ENCODE measurements at regions not wholly inside any gene's neighbourhood (a gene's known extent, or its start where the extent isn't known, plus 50 kb on each side); places are given as distances from the start of the nearest gene placed in this dataset.

- H3K27ac Mint-ChIP-seq: no peak overlapping the region
- H3K4me1 Mint-ChIP-seq (ENCODE audit: low read depth): no peaks in the 10 kb centered on the region
- H3K9me3 Mint-ChIP-seq: no peaks in the 10 kb centered on the region
- H3K36me3 Mint-ChIP-seq (ENCODE audit: low read depth): no peaks in the 10 kb centered on the region
- H3K4me3 Mint-ChIP-seq: no peak overlapping the region
- H3K27me3 Mint-ChIP-seq: no peaks in the 10 kb centered on the region
Observed at GRCh38 chr2:5343785-5344335, 348.3 kb upstream of the SOX11 start.

- Mint-ChIP-seq H3K27ac (no peak overlapping the region), H3K36me3 (ENCODE audit: low read depth) (no peaks in the 10 kb centered on the region), H3K4me3 (no peak overlapping the region), H3K9me3 (no peaks in the 10 kb centered on the region), H3K4me1 (ENCODE audit: low read depth) (no peaks in the 10 kb centered on the region), H3K27me3 (no peaks in the 10 kb centered on the region)
Observed at GRCh38 chr2:5352286-5352685, 339.9 kb upstream of the SOX11 start.

GRCh38 chr2:5353565-5353964 is 338.6 kb upstream of the SOX11 start:
- Mint-ChIP-seq H3K27me3 (no peaks in the 10 kb centered on the region), H3K27ac (no peak overlapping the region), H3K36me3 (ENCODE audit: low read depth) (no peaks in the 10 kb centered on the region), H3K4me3 (no peak overlapping the region), H3K9me3 (no peaks in the 10 kb centered on the region), H3K4me1 (ENCODE audit: low read depth) (no peaks in the 10 kb centered on the region)

GRCh38 chr2:5359397-5359796 is 332.8 kb upstream of the SOX11 start:
- no peak overlapping the region for H3K4me3 Mint-ChIP-seq
- no peaks in the 10 kb centered on the region for H3K27me3 Mint-ChIP-seq
- H3K9me3 Mint-ChIP-seq: peaks cover 4% of the 10 kb centered on the region

GRCh38 chr2:5360081-5360480 is 332.1 kb upstream of the SOX11 start:
- Mint-ChIP-seq H3K9me3 (peaks cover 4% of the 10 kb centered on the region), H3K4me1 (ENCODE audit: low read depth) (no peaks in the 10 kb centered on the region)

More at GRCh38 chr2:5359397-5359796, 332.8 kb upstream of the SOX11 start:
- Mint-ChIP-seq H3K27ac (no peak overlapping the region), H3K4me1 (ENCODE audit: low read depth) (no peaks in the 10 kb centered on the region), H3K36me3 (ENCODE audit: low read depth) (no peaks in the 10 kb centered on the region)

GRCh38 chr2:5364361-5364760 is 327.8 kb upstream of the SOX11 start:
- peaks cover 4% of the 10 kb centered on the region for H3K9me3 Mint-ChIP-seq
- no peak overlapping the region for H3K4me3 Mint-ChIP-seq
- no peak overlapping the region for H3K27ac Mint-ChIP-seq
- H3K27me3 Mint-ChIP-seq: no peaks in the 10 kb centered on the region
- H3K4me1 Mint-ChIP-seq (ENCODE audit: low read depth): no peaks in the 10 kb centered on the region
- H3K36me3 Mint-ChIP-seq (ENCODE audit: low read depth): no peaks in the 10 kb centered on the region

More at GRCh38 chr2:5360081-5360480, 332.1 kb upstream of the SOX11 start:
- no peak overlapping the region for H3K27ac Mint-ChIP-seq
- no peaks in the 10 kb centered on the region for H3K27me3 Mint-ChIP-seq
- no peaks in the 10 kb centered on the region for H3K36me3 Mint-ChIP-seq (ENCODE audit: low read depth)
- no peak overlapping the region for H3K4me3 Mint-ChIP-seq

- H3K4me3 Mint-ChIP-seq: no peak overlapping the region
Observed at GRCh38 chr2:5365871-5366461, 326.2 kb upstream of the SOX11 start.

GRCh38 chr2:5367321-5367720 is 324.9 kb upstream of the SOX11 start:
- H3K4me1 Mint-ChIP-seq (ENCODE audit: low read depth): no peaks in the 10 kb centered on the region
- H3K27ac Mint-ChIP-seq: no peak overlapping the region
- H3K36me3 Mint-ChIP-seq (ENCODE audit: low read depth): no peaks in the 10 kb centered on the region
- H3K9me3 Mint-ChIP-seq: no peaks in the 10 kb centered on the region
- H3K27me3 Mint-ChIP-seq: peaks cover 3% of the 10 kb centered on the region
- H3K4me3 Mint-ChIP-seq: no peak overlapping the region

More at GRCh38 chr2:5365871-5366461, 326.2 kb upstream of the SOX11 start:
- no peaks in the 10 kb centered on the region for H3K27me3 Mint-ChIP-seq
- H3K4me1 Mint-ChIP-seq (ENCODE audit: low read depth): no peaks in the 10 kb centered on the region
- H3K36me3 Mint-ChIP-seq (ENCODE audit: low read depth): no peaks in the 10 kb centered on the region
- no peaks in the 10 kb centered on the region for H3K9me3 Mint-ChIP-seq
- no peak overlapping the region for H3K27ac Mint-ChIP-seq

- Mint-ChIP-seq H3K27me3 (peaks cover 8% of the 10 kb centered on the region), H3K9me3 (no peaks in the 10 kb centered on the region), H3K36me3 (ENCODE audit: low read depth) (no peaks in the 10 kb centered on the region), H3K27ac (no peak overlapping the region), H3K4me1 (ENCODE audit: low read depth) (no peaks in the 10 kb centered on the region), H3K4me3 (no peak overlapping the region)
Observed at GRCh38 chr2:5368263-5368662, 323.9 kb upstream of the SOX11 start.

GRCh38 chr2:5369510-5369909 is 322.7 kb upstream of the SOX11 start:
- H3K4me1 Mint-ChIP-seq (ENCODE audit: low read depth): no peaks in the 10 kb centered on the region
- H3K4me3 Mint-ChIP-seq: no peak overlapping the region
- no peak overlapping the region for H3K27ac Mint-ChIP-seq
- H3K36me3 Mint-ChIP-seq (ENCODE audit: low read depth): no peaks in the 10 kb centered on the region
- H3K27me3 Mint-ChIP-seq: peaks cover 12% of the 10 kb centered on the region
- H3K9me3 Mint-ChIP-seq: no peaks in the 10 kb centered on the region

- Mint-ChIP-seq H3K36me3 (ENCODE audit: low read depth) (no peaks in the 10 kb centered on the region), H3K9me3 (no peaks in the 10 kb centered on the region), H3K27me3 (peaks cover 12% of the 10 kb centered on the region), H3K27ac (no peak overlapping the region), H3K4me1 (ENCODE audit: low read depth) (no peaks in the 10 kb centered on the region), H3K4me3 (no peak overlapping the region)
Observed at GRCh38 chr2:5370158-5370557, 322.0 kb upstream of the SOX11 start.

GRCh38 chr2:5372141-5372540 is 320.0 kb upstream of the SOX11 start:
- Mint-ChIP-seq H3K4me3 (no peak overlapping the region), H3K27ac (no peak overlapping the region), H3K9me3 (no peaks in the 10 kb centered on the region), H3K4me1 (ENCODE audit: low read depth) (no peaks in the 10 kb centered on the region), H3K27me3 (peaks cover 12% of the 10 kb centered on the region), H3K36me3 (ENCODE audit: low read depth) (no peaks in the 10 kb centered on the region)

GRCh38 chr2:5373200-5373599 is 319.0 kb upstream of the SOX11 start:
- Mint-ChIP-seq H3K27me3 (peaks cover 12% of the 10 kb centered on the region), H3K4me1 (ENCODE audit: low read depth) (no peaks in the 10 kb centered on the region), H3K27ac (no peak overlapping the region), H3K36me3 (ENCODE audit: low read depth) (no peaks in the 10 kb centered on the region), H3K4me3 (no peak overlapping the region), H3K9me3 (no peaks in the 10 kb centered on the region)

- no peaks in the 10 kb centered on the region for H3K4me1 Mint-ChIP-seq (ENCODE audit: low read depth)
- peaks cover 12% of the 10 kb centered on the region for H3K27me3 Mint-ChIP-seq
- no peak overlapping the region for H3K27ac Mint-ChIP-seq
- H3K4me3 Mint-ChIP-seq: no peak overlapping the region
- peaks cover 7% of the 10 kb centered on the region for H3K9me3 Mint-ChIP-seq
- H3K36me3 Mint-ChIP-seq (ENCODE audit: low read depth): no peaks in the 10 kb centered on the region
Observed at GRCh38 chr2:5374762-5375161, 317.4 kb upstream of the SOX11 start.

- Mint-ChIP-seq H3K4me3 (no peak overlapping the region), H3K36me3 (ENCODE audit: low read depth) (no peaks in the 10 kb centered on the region), H3K27ac (no peak overlapping the region), H3K27me3 (peaks cover 9% of the 10 kb centered on the region), H3K4me1 (ENCODE audit: low read depth) (no peaks in the 10 kb centered on the region), H3K9me3 (peaks cover 7% of the 10 kb centered on the region)
Observed at GRCh38 chr2:5377323-5377722, 314.9 kb upstream of the SOX11 start.

GRCh38 chr2:5379811-5380210 is 312.4 kb upstream of the SOX11 start:
- Mint-ChIP-seq H3K4me1 (ENCODE audit: low read depth) (no peaks in the 10 kb centered on the region), H3K4me3 (no peak overlapping the region), H3K9me3 (peaks cover 7% of the 10 kb centered on the region), H3K27ac (no peak overlapping the region), H3K36me3 (ENCODE audit: low read depth) (no peaks in the 10 kb centered on the region), H3K27me3 (no peaks in the 10 kb centered on the region)

Data from stimulated activated naive CD8-positive, alpha-beta T cell treated with anti-CD3 and anti-CD28 coated beads, Interleukin-15, Interleukin-2, amounts not matched to agents 100 ng/mL and 50 ng/mL, for 24 hours (primary cell).